Psoas muscle (tissue), 7 donors: ENCODE measurements at regions not wholly inside any gene's neighbourhood (a gene's known extent, or its start where the extent isn't known, plus 50 kb on each side); places are given as distances from the start of the nearest gene placed in this dataset.

Source experiments
- ATAC-seq, 4 donors: fragments of 200-7000 bp; cut with Tn5 transposase; one replicate each; pipeline ENCODE4 v1.9.1; 2020; ENCODE audit warnings: moderate library complexity in 3 of 4, mild to moderate bottlenecking in 2 of 4
- DNase-seq, 2 donors: peaks; one replicate each; pipeline ENCODE4 v3.0.0-alpha.2; 2020
- H3K27ac ChIP-seq: fragments of 200-600 bp; one replicate; pipeline ENCODE4 v1.8.0; 2022
- H3K27me3 ChIP-seq, 3 donors: fragments of 200-600 bp in 1 of 3; one replicate each; pipeline versions ENCODE4 v1.6.1 to v1.8.0; 2013 to 2022; ENCODE audit warnings: low read length in 2 of 3, mild to moderate bottlenecking in 2 of 3, moderate library complexity in 1 of 3; ENCODE audit not compliant: insufficient read depth in 3 of 3
- H3K36me3 ChIP-seq, 2 donors: fragments of 200-600 bp in 1 of 2; one replicate each; pipeline versions ENCODE4 v1.6.1 to v1.8.0; 2013 to 2022; ENCODE audit warnings: low read depth in 1 of 2, mild to moderate bottlenecking in 1 of 2, moderate library complexity in 1 of 2; ENCODE audit not compliant: insufficient read depth in 1 of 2
- H3K4me1 ChIP-seq: fragments of 200-600 bp; one replicate; pipeline ENCODE4 v1.8.0; 2022
- H3K4me3 ChIP-seq: fragments of 200-600 bp; one replicate; pipeline ENCODE4 v1.8.0; 2022; ENCODE audit warnings: mild to moderate bottlenecking
- H3K9me3 ChIP-seq: fragments of 200-600 bp; one replicate; pipeline ENCODE4 v1.8.0; 2022
- CTCF ChIP-seq: fragments of 200-600 bp; IDR thresholded peaks from one replicate; pipeline ENCODE4 v1.8.0; 2022; ENCODE audit warnings: antibody characterized with exemption
- whole genome bisulfite sequencing, 3 donors: extraction: QIAGEN DNeasy Blood & Tissue Kit; methylation state at CpG; one replicate each; pipeline versions ENCODE4 v1.1.6 to v1.1.7; 2013; 5-methylcytosine and 5-hydroxymethylcytosine counted together
- intact Hi-C, 2 donors: fragments of 100-400 bp; cut with DNase I; formaldehyde crosslinking; loops; one replicate each; pipeline versions ENCODE4 v1.11.0 to v1.14.2; 2022
- donor health status: healthy with polysubstance abuse.
- donor health status: DM: no; HTN: no; CAD: no; lungs with moderate emphysema.
- donor health status: Bipolar disorder and iron deficiency.
- donor health status: healthy.
- donor health status: DM: yes; HTN: yes; CAD: no.
- donor health status: DM: no; HTN: no; CAD: no.
- donor health status: DM: yes; HTN: yes; CAD: no.

DNA sequence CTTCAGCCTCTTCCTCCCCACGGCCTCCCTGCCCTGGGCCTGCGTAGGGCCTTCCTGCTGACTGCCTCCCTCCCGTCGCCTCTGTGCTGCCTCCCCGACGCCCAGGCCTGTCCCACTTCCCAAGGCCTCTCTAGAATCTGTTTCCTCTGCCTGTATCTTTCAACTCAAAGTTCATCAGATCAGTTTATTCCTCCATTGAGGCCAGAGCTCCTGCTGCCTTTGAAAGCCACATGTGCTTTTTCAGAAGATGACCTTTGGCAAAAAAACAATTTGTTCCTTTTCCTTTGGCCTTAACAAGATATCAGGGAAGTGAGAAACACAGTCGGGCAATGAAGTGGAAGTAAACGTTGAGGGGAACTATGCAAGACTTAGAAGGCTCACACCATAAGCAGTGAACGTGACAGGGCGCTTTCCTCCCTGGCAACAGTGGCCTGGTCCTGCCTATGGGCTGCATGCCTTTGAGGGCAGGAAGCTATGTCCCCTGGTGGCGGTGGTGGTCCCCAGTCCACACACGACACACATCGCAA is 85.9 kb downstream of the PSMG1 start:
- no peaks in the 10 kb centered on the region for H3K27me3 ChIP-seq
- TF ChIP-seq CTCF, result no peak
- H3K4me3 ChIP-seq, result no peak overlapping the region
- intact Hi-C loops, result no loop called here
- H3K27ac ChIP-seq, result no peak overlapping the region
- DNase-seq, result no peak
- H3K4me1 ChIP-seq, result peaks cover 11% of the 10 kb centered on the region
- WGBS, 3 donors, result 82 to 85% (median 83%) methylated on average over 13 of the region's 13 CpGs
- no peak for ATAC-seq
- no peaks in the 10 kb centered on the region for H3K9me3 ChIP-seq
- H3K36me3 ChIP-seq, result no peaks in the 10 kb centered on the region

DNA sequence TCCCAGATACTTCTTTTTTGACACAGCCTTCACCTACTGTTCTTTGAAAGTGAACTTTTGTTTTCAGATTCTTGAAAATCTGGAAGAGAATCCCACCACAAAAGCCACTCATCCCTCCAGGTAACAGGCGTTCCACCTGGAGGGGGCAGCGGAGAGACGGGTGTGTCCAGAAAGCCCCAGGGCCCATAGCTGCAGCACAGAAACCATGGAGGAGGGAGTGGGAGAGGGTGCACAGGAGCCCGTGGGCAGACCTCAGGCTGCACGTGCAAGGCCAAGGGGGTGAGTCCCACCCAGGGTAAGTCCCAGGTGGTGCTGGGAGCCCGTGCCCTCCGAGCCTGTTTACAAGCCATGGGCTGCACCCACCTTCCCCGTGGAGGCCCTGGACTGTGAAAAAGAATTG is 86.5 kb downstream of the PSMG1 start:
- intact Hi-C loops, result no loop called here
- no peak overlapping the region for H3K27ac ChIP-seq
- H3K4me3 ChIP-seq, result no peak overlapping the region
- 91 to 95% (median 95%) methylated on average over 8 of the region's 8 CpGs for WGBS, 3 donors
- H3K4me1 ChIP-seq, result peaks cover 11% of the 10 kb centered on the region
- TF ChIP-seq CTCF, result no peak
- no peak for DNase-seq
- no peaks in the 10 kb centered on the region for H3K27me3 ChIP-seq
- no peak for ATAC-seq
- no peaks in the 10 kb centered on the region for H3K9me3 ChIP-seq
- no peaks in the 10 kb centered on the region for H3K36me3 ChIP-seq

DNA sequence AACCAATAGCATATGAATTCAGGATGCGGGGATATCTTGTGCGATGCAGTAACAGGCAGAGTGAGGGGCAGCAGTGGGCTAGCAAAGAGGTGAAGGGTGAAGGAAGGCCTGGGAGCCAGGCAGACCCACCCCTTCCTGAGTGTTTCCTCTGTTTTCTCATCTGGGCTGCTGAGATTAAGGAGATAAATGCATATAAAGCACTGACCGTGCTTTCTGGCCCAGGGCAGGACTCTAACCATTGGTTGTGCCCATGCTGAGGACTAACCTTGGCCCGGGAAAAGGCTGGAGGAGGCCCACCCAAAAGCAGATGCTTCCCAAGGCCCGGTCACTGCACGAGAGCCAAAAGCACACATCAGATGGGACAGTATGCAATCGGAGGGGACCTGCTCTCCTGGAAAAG is 87.6 kb downstream of the PSMG1 start:
- Histone ChIP-seq H3K27ac (peak overlapping the region; percentile 21), H3K27me3 (no peaks in the 10 kb centered on the region), H3K9me3 (no peaks in the 10 kb centered on the region), H3K36me3 (no peaks in the 10 kb centered on the region), H3K4me3 (no peak overlapping the region), H3K4me1 (peaks cover 11% of the 10 kb centered on the region)
- DNase-seq, result no peak
- peak in 2 of 4 donors; percentile 8 to 24 for ATAC-seq
- TF ChIP-seq CTCF, result no peak
- intact Hi-C loops, result no loop called here
- WGBS, 3 donors, result 64 to 73% (median 64%) methylated on average over 7 of the region's 7 CpGs

DNA sequence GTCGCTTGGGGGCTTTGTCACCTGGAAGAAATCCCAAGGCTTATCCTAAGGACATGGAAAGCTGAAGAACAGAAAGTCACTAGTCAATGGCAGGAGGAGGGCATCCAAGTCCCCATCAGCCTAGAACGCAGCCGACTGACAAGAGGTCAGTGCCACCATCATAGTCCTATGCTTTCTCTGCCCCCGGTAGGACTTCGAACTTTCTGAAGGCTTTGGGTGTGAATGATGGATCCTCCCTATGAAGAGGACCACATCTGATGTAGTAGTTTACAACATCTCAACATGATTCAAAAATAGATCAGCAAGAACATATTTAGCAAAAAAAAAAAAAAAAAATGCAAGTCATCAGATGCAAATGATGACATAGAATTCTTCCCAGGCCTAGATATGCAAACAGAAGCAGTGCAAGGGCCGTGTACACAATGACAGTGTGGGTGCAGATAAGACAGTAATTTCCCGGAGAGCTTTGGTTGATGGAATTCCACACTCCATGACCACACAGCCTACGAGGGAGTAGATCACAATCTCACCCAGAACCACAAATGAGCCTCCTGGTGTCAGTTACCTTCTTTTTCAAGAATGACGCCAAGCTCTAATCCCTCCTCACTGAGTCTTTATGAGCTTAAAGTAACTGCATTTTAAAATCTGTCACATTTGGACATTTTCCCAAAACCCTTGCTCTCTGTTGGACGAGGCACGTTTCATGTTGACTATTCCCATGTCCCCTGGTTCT is 88.2 kb downstream of the PSMG1 start:
- no peak overlapping the region for H3K4me3 ChIP-seq
- H3K4me1 ChIP-seq, result peaks cover 11% of the 10 kb centered on the region
- H3K36me3 ChIP-seq, result no peaks in the 10 kb centered on the region
- 67 to 81% (median 70%) methylated on average over 11 of the region's 11 CpGs for WGBS, 3 donors
- intact Hi-C loops, result no loop called here
- no peaks in the 10 kb centered on the region for H3K27me3 ChIP-seq
- H3K27ac ChIP-seq, result peak overlapping the region; percentile 36
- TF ChIP-seq CTCF, result no peak
- peak in 3 of 4 donors; percentile 50 to 73 (median 54) for ATAC-seq
- H3K9me3 ChIP-seq, result no peaks in the 10 kb centered on the region
- no peak for DNase-seq
